OCI-LY7 (cell line): ENCODE measurements at regions not wholly inside any gene's neighbourhood (a gene's known extent, or its start where the extent isn't known, plus 50 kb on each side); places are given as distances from the start of the nearest gene placed in this dataset.

ENCODE experiments used
- BruUV-seq: library from RNA; stranded (reverse); fragments of 400-500 nt; replicated peaks from 2 replicates; lab custom pipeline; 2021; lab: Mats Ljungman, UMichigan
- CTCF ChIA-PET: fragments of 300-600 bp; sonication (Branson Sonifier 250); formaldehyde crosslinking; loops from one replicate; lab custom pipeline; 2022; ENCODE audit warnings: antibody characterized with exemption; ENCODE audit not compliant: unreplicated experiment; lab: Charles Lee
- POLR2A ChIA-PET: fragments of 300-600 bp; sonication (Branson Sonifier 250); formaldehyde crosslinking; loops from one replicate; lab custom pipeline; 2022; ENCODE audit warnings: antibody characterized with exemption; lab: Charles Lee
- DNase-seq: peaks from one replicate; pipeline ENCODE4 v3.0.0-alpha.2; 2015; ENCODE audit warnings: low spot score
- H2AFZ ChIP-seq: fragments of 200-600 bp; sonication (generic), shearing (Covaris generic); 2 replicates; pipeline ENCODE4 v1.6.1; 2014; ENCODE audit warnings: mild to moderate bottlenecking, antibody characterized with exemption, low read length, moderate library complexity
- H3K27ac ChIP-seq: fragments of 200-600 bp; sonication (generic); 2 replicates; pipeline ENCODE4 v1.5.1; 2014; ENCODE audit warnings: mixed run types, low read depth, mild to moderate bottlenecking, moderate library complexity, low read length, inconsistent platforms; ENCODE audit not compliant: poor library complexity, severe bottlenecking
- H3K36me3 ChIP-seq: fragments of 200-600 bp; sonication (generic); 2 replicates; pipeline ENCODE4 v1.6.1; 2014; ENCODE audit warnings: mild to moderate bottlenecking, antibody characterized with exemption, low read length, moderate library complexity, mixed read lengths; ENCODE audit not compliant: insufficient read depth
- H3K4me1 ChIP-seq: fragments of 200-600 bp; sonication (generic); 2 replicates; pipeline ENCODE4 v1.5.1; 2014; ENCODE audit warnings: mild to moderate bottlenecking, low read length; ENCODE audit not compliant: insufficient read depth, poor library complexity, severe bottlenecking
- H3K4me2 ChIP-seq: fragments of 200-600 bp; sonication (generic); 2 replicates; pipeline ENCODE4 v1.6.1; 2014; ENCODE audit warnings: mild to moderate bottlenecking, low read length
- H3K4me3 ChIP-seq: fragments of 200-600 bp; sonication (generic); 2 replicates; pipeline ENCODE4 v1.5.1; 2014; ENCODE audit warnings: mild to moderate bottlenecking, low read depth, low read length; ENCODE audit not compliant: poor library complexity, severe bottlenecking
- H3K79me2 ChIP-seq: fragments of 200-600 bp; sonication (generic); 2 replicates; pipeline ENCODE4 v1.6.1; 2016; ENCODE audit warnings: low read depth, mild to moderate bottlenecking, low read length, moderate library complexity, mixed read lengths; ENCODE audit not compliant: insufficient read depth
- H3K9me2 ChIP-seq: fragments of 200-600 bp; sonication (generic); 2 replicates; pipeline ENCODE4 v1.6.1; 2016; ENCODE audit warnings: mild to moderate bottlenecking, low read length, mixed read lengths; ENCODE audit not compliant: insufficient read depth
- H3K9me3 ChIP-seq: fragments of 200-600 bp; sonication (generic); 2 replicates; pipeline ENCODE4 v1.6.1; 2014; ENCODE audit warnings: mild to moderate bottlenecking, mixed run types, low read length, mixed read lengths
- H4K20me1 ChIP-seq: fragments of 200-600 bp; sonication (generic); 2 replicates; pipeline ENCODE4 v1.6.1; 2014; ENCODE audit warnings: mild to moderate bottlenecking, antibody characterized with exemption, low read length, moderate library complexity, mixed read lengths; ENCODE audit not compliant: insufficient read depth
- EZH2phosphoT487 ChIP-seq: fragments of 200-600 bp; sonication (generic); IDR thresholded peaks from 2 replicates; pipeline ENCODE4 v1.6.1; 2018; ENCODE audit warnings: low read depth, borderline replicate concordance, mild to moderate bottlenecking, mixed run types, antibody characterized with exemption, low read length, moderate library complexity, mixed read lengths
- intact Hi-C: fragments of 100-400 bp; cut with micrococcal nuclease; formaldehyde crosslinking; loops from one replicate; pipeline ENCODE4 v1.10.0; 2022; ENCODE audit not compliant: unreplicated experiment
- TF ChIP-seq, protein P1 (sequence below): fragments of 200-600 bp; sonication (generic); conservative IDR thresholded peaks from 2 replicates; pipeline ENCODE4 v1.5.1; 2014; ENCODE audit warnings: mild to moderate bottlenecking, antibody characterized with exemption, low read length, moderate library complexity, mixed read lengths

DNA sequence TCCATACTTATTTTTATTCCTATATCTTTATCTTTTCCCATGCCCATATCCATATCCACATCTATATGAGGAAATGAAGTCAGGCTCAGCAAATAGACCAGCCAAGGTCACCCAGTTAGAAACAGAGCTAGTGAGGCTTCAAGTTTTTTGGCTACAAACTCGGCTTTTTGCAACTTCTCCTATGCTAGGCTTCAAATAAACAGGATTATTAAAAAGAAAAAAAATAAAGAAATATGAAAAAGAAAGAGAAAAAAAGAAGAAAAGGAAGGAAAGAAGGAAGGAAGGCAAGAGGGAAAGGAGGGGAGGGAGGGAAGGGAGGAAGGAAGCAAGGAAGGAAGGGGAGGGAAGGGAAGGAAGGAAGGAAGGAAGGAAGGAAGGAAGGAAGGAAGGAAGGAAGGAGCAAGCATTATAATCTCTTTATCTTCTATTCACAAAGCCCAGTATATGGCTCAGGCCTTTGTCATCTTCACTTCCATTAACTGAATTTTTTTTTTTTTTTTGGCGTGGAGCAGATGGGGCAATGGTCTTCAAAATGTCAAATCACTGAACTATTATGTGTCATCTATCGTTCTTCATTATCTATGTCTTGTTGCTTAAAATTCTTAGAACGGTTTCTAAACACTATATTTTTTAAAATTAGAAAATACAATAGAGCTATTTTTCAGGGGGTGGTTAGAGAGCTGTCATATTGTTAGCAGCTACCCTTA, 418.2 kb downstream of the VRK1 start:
- CTCF ChIA-PET = no interaction called here
- H3K4me1 ChIP-seq = no peaks in the 10 kb centered on the region
- TF ChIP-seq, protein P1, sequence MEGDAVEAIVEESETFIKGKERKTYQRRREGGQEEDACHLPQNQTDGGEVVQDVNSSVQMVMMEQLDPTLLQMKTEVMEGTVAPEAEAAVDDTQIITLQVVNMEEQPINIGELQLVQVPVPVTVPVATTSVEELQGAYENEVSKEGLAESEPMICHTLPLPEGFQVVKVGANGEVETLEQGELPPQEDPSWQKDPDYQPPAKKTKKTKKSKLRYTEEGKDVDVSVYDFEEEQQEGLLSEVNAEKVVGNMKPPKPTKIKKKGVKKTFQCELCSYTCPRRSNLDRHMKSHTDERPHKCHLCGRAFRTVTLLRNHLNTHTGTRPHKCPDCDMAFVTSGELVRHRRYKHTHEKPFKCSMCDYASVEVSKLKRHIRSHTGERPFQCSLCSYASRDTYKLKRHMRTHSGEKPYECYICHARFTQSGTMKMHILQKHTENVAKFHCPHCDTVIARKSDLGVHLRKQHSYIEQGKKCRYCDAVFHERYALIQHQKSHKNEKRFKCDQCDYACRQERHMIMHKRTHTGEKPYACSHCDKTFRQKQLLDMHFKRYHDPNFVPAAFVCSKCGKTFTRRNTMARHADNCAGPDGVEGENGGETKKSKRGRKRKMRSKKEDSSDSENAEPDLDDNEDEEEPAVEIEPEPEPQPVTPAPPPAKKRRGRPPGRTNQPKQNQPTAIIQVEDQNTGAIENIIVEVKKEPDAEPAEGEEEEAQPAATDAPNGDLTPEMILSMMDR = no peak
- TF ChIP-seq EZH2phosphoT487 = no peak
- H3K9me2 ChIP-seq = no peaks in the 10 kb centered on the region
- H3K4me3 ChIP-seq = no peak overlapping the region
- H2AFZ ChIP-seq = no peak overlapping the region
- BruUV-seq = no TSS peak
- no peak overlapping the region for H3K27ac ChIP-seq
- no peaks in the 10 kb centered on the region for H3K36me3 ChIP-seq
- DNase-seq = no peak
- POLR2A ChIA-PET = interaction anchor here (0.6 to 1.3 kb wide), 3 partner anchors 10 to 707 kb away, joined by 4 to 8 read pairs (median 4); no protein-coding TSS in a partner anchor
- intact Hi-C loops = no loop called here
- no peaks in the 10 kb centered on the region for H4K20me1 ChIP-seq
- H3K9me3 ChIP-seq = no peaks in the 10 kb centered on the region
- H3K4me2 ChIP-seq = no peak overlapping the region
- H3K79me2 ChIP-seq = no peaks in the 10 kb centered on the region

DNA sequence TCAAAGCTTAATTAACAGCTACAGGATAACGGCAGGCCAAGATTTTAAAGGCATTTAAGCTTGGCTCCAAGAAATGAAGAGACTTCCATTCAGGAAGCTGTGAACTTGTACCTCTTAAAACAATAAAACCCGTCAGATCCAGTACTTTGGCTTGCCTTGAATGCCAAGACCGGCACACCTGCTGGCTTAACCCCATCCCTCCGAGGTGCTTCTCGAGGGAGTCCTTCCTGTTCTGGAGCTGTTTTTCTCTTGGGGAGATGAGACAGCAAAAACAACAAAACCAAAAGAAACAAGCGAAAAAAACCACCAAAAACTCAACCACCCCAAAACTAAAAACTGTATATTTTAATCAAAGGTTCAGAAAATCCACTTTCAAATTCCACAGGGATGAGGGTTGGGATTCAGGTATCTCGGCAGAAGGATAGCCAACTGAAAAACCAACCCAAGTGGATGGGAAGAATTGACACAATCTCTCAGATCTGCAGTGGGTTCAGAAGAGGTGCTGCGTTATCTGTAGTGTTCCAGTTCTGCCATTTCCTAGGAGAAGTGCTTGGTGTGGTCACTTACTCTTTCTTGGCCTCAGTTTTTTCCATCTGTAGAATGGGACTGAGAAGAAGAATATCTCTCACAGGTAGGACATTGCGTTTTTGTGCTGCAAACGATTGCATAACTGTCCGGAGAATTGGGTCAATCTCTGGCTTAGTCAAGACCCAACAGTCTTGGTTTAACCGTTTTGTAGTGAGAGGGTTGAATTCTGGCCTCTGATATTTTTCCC, 420.1 kb downstream of the VRK1 start:
- H3K9me2 ChIP-seq = no peaks in the 10 kb centered on the region
- no peaks in the 10 kb centered on the region for H3K9me3 ChIP-seq
- H3K4me2 ChIP-seq = no peak overlapping the region
- no peak overlapping the region for H2AFZ ChIP-seq
- no peaks in the 10 kb centered on the region for H4K20me1 ChIP-seq
- H3K79me2 ChIP-seq = no peaks in the 10 kb centered on the region
- no peaks in the 10 kb centered on the region for H3K4me1 ChIP-seq
- H3K27ac ChIP-seq = no peak overlapping the region
- intact Hi-C loops = no loop called here
- no peaks in the 10 kb centered on the region for H3K36me3 ChIP-seq
- POLR2A ChIA-PET = interaction anchor here (0.6 kb wide), 1 partner anchor 23 kb away, joined by 3 read pairs; no protein-coding TSS in a partner anchor
- CTCF ChIA-PET = no interaction called here
- BruUV-seq = no TSS peak
- TF ChIP-seq, protein P1 = no peak
- TF ChIP-seq EZH2phosphoT487 = no peak
- H3K4me3 ChIP-seq = no peak overlapping the region
- no peak for DNase-seq

DNA sequence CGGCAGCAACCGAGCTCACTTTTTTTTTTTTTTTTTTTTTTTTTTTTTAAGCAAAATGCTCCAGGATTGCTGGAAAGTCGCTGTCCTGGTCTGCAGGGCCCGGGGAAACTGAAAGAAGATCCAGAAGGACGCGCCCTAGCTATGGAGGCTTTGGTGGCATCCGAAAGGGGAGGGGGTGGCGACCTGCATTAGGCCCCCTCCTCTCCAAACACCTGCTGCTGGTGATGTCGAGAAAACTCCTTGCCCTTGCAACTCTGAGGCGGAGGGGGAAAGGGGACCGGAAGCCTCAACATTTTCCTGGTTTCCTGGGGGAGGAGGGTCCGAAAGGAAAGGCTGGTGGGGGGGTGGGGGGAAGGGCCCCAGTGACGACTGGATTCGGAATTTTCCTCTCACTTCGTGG, 421.1 kb downstream of the VRK1 start:
- no peak for DNase-seq
- H3K9me3 ChIP-seq = no peaks in the 10 kb centered on the region
- H4K20me1 ChIP-seq = no peaks in the 10 kb centered on the region
- H3K4me3 ChIP-seq = no peak overlapping the region
- no peaks in the 10 kb centered on the region for H3K36me3 ChIP-seq
- H3K79me2 ChIP-seq = no peaks in the 10 kb centered on the region
- POLR2A ChIA-PET = interaction anchor here (0.6 kb wide), 1 partner anchor 24 kb away, joined by 3 read pairs; no protein-coding TSS in a partner anchor
- TF ChIP-seq, protein P1 = no peak
- TF ChIP-seq EZH2phosphoT487 = no peak
- intact Hi-C loops = no loop called here
- no TSS peak for BruUV-seq
- no peak overlapping the region for H2AFZ ChIP-seq
- no peak overlapping the region for H3K4me2 ChIP-seq
- CTCF ChIA-PET = no interaction called here
- H3K27ac ChIP-seq = no peak overlapping the region
- H3K9me2 ChIP-seq = no peaks in the 10 kb centered on the region
- no peaks in the 10 kb centered on the region for H3K4me1 ChIP-seq
